ENCODE measurements at regions not wholly inside any gene's neighbourhood (a gene's known extent, or its start where the extent isn't known, plus 50 kb on each side); places are given as distances from the start of the nearest gene placed in this dataset.
A peak's percentile ranks its signal among the peaks of the same experiment; 100 is the strongest.

DNA sequence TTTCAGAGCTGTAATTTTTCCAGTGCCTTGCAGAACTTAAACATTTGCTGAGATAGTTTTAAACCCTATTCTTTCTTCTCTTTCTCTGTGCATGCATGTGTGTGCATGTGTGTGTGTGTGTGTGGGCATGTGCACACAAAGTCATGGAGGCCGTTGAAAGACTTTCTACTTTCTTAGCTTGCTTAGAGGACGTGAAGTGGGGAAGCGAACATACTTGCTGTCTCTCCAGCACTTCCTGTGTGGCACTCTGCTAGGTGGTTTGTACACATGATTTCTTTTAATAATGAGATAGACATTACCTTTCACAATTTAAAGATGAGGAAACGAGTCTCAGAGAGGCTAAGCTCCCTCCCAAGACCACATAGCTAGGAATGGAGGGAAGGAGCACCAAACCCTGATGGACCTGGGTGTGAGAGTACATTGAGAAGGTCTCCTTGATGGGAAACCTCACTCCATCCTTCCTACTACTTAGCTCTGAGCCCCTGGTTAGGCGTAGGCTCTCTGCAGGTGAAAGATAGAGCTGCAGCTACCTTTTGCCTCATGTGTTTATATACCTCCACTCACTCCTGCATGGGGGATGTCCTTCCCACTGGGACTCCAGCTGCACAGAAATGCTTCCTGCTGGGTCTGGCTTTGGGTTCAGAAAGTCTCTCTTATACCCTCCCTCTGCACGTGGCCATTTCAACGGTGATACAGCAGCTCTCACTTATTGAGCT lies 101.9 kb upstream of the USP24 start:
- no peaks in the 10 kb centered on the region for H3K79me2 ChIP-seq (ENCODE audit: control insufficient read depth, insufficient read depth, low read length, poor library complexity)
- no peak overlapping the region for H3K18ac ChIP-seq (ENCODE audit: low read length)
- no peaks in the 10 kb centered on the region for H3K36me3 ChIP-seq (ENCODE audit: control insufficient read depth in 1 of 2, insufficient read depth in 2 of 2, low read length in 2 of 2)
- H3K23ac ChIP-seq (ENCODE audit: low read length), result no peak overlapping the region
- H3K79me1 ChIP-seq (ENCODE audit: low read length), result no peaks in the 10 kb centered on the region
- DNase-seq, result no peak
- H3K9ac ChIP-seq (ENCODE audit: low read length), result no peak overlapping the region
- no peak overlapping the region for H3K14ac ChIP-seq (ENCODE audit: low read length)
- H3K4me2 ChIP-seq (ENCODE audit: low read length), result no peak overlapping the region
- H2BK120ac ChIP-seq (ENCODE audit: insufficient read depth, low read length, poor library complexity), result no peak overlapping the region
- no peak overlapping the region for H2BK5ac ChIP-seq (ENCODE audit: low read depth, low read length, poor library complexity)
- no CpG with 5 or more reads among the region's 7 CpGs for WGBS (ENCODE audit: extremely low coverage, insufficient coverage, insufficient read length)
- H3K27ac ChIP-seq (ENCODE audit: low read depth, low read length), result no peak overlapping the region
- H3K4me3 ChIP-seq (ENCODE audit: low read depth, low read length), result no peak overlapping the region
- no peak overlapping the region for H2AFZ ChIP-seq (ENCODE audit: insufficient read depth, low read length, poor library complexity)
- H2AK5ac ChIP-seq (ENCODE audit: low read length), result no peak overlapping the region
- no peak overlapping the region for H4K12ac ChIP-seq (ENCODE audit: low read depth, low read length)
- H3K4ac ChIP-seq (ENCODE audit: low read depth, low read length), result no peak overlapping the region
- no peaks in the 10 kb centered on the region for H3K9me3 ChIP-seq (ENCODE audit: insufficient read depth, low read depth, low read length)
- H2BK12ac ChIP-seq (ENCODE audit: low read length), result no peak overlapping the region
- no peak overlapping the region for H4K91ac ChIP-seq (ENCODE audit: low read depth, low read length)
- no peaks in the 10 kb centered on the region for H3K4me1 ChIP-seq (ENCODE audit: control insufficient read depth in 1 of 2, insufficient read depth in 2 of 2, low read length in 2 of 2)
- no peak overlapping the region for H4K8ac ChIP-seq (ENCODE audit: low read depth, low read length)
- no peaks in the 10 kb centered on the region for H3K27me3 ChIP-seq (ENCODE audit: insufficient read depth, low read length)

- no CpG with 5 or more reads among the region's 4 CpGs for WGBS (ENCODE audit: extremely low coverage, insufficient coverage, insufficient read length)
These were observed 101.3 kb upstream of the USP24 start for GRCh38 chr1:55316502-55316901.

DNA sequence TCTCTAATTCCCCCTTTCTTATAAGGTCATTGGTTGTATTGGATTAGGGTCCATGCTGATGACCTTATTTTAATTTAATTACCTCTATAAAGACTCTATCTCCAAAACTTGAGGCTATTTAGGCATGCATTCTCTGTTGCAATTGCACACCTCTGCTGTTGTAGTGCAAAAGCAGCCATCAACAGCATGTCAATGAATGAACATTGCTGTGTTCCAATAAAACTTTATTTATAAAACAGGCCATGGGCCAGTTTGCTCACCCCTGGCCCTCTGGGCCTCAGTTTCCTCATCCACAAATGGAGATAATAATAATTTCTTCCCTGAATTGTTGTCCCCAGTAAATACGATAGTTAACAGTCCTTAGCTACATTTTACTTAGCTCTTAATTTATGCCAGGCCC lies 100.4 kb upstream of the USP24 start:
- H3K18ac ChIP-seq (ENCODE audit: low read length), result no peak overlapping the region
- no peak overlapping the region for H4K91ac ChIP-seq (ENCODE audit: low read depth, low read length)
- no peak overlapping the region for H2BK5ac ChIP-seq (ENCODE audit: low read depth, low read length, poor library complexity)
- H3K4me3 ChIP-seq (ENCODE audit: low read depth, low read length), result no peak overlapping the region
- H3K79me1 ChIP-seq (ENCODE audit: low read length), result no peaks in the 10 kb centered on the region
- no peak for DNase-seq
- no peak overlapping the region for H3K9ac ChIP-seq (ENCODE audit: low read length)
- no peak overlapping the region for H3K23ac ChIP-seq (ENCODE audit: low read length)
- H3K36me3 ChIP-seq (ENCODE audit: control insufficient read depth in 1 of 2, insufficient read depth in 2 of 2, low read length in 2 of 2), result no peaks in the 10 kb centered on the region
- H3K27me3 ChIP-seq (ENCODE audit: insufficient read depth, low read length), result no peaks in the 10 kb centered on the region
- peaks cover 0 to 4% of the 10 kb centered on the region in 2 experiments for H3K4me1 ChIP-seq (ENCODE audit: control insufficient read depth in 1 of 2, insufficient read depth in 2 of 2, low read length in 2 of 2)
- H2BK120ac ChIP-seq (ENCODE audit: insufficient read depth, low read length, poor library complexity), result no peak overlapping the region
- no peak overlapping the region for H3K4me2 ChIP-seq (ENCODE audit: low read length)
- no peak overlapping the region for H3K27ac ChIP-seq (ENCODE audit: low read depth, low read length)
- WGBS (ENCODE audit: extremely low coverage, insufficient coverage, insufficient read length), result no CpG with 5 or more reads among the region's 1 CpG
- H3K4ac ChIP-seq (ENCODE audit: low read depth, low read length), result no peak overlapping the region
- H2BK12ac ChIP-seq (ENCODE audit: low read length), result no peak overlapping the region
- H2AK5ac ChIP-seq (ENCODE audit: low read length), result no peak overlapping the region
- H4K8ac ChIP-seq (ENCODE audit: low read depth, low read length), result no peak overlapping the region
- no peak overlapping the region for H2AFZ ChIP-seq (ENCODE audit: insufficient read depth, low read length, poor library complexity)
- no peak overlapping the region for H4K12ac ChIP-seq (ENCODE audit: low read depth, low read length)
- no peaks in the 10 kb centered on the region for H3K79me2 ChIP-seq (ENCODE audit: control insufficient read depth, insufficient read depth, low read length, poor library complexity)
- H3K9me3 ChIP-seq (ENCODE audit: insufficient read depth, low read depth, low read length), result no peaks in the 10 kb centered on the region
- H3K14ac ChIP-seq (ENCODE audit: low read length), result no peak overlapping the region

More at GRCh38 chr1:55316502-55316901, 101.3 kb upstream of the USP24 start:
- H3K9me3 ChIP-seq (ENCODE audit: insufficient read depth, low read depth, low read length), result no peaks in the 10 kb centered on the region
- H3K4me2 ChIP-seq (ENCODE audit: low read length), result no peak overlapping the region
- no peak overlapping the region for H2BK120ac ChIP-seq (ENCODE audit: insufficient read depth, low read length, poor library complexity)
- no peak overlapping the region for H2BK5ac ChIP-seq (ENCODE audit: low read depth, low read length, poor library complexity)
- no peak overlapping the region for H4K8ac ChIP-seq (ENCODE audit: low read depth, low read length)
- no peaks in the 10 kb centered on the region for H3K79me2 ChIP-seq (ENCODE audit: control insufficient read depth, insufficient read depth, low read length, poor library complexity)
- no peak overlapping the region for H3K27ac ChIP-seq (ENCODE audit: low read depth, low read length)
- H3K18ac ChIP-seq (ENCODE audit: low read length), result no peak overlapping the region
- H3K4ac ChIP-seq (ENCODE audit: low read depth, low read length), result no peak overlapping the region
- no peak overlapping the region for H3K4me3 ChIP-seq (ENCODE audit: low read depth, low read length)
- no peaks in the 10 kb centered on the region for H3K4me1 ChIP-seq (ENCODE audit: control insufficient read depth in 1 of 2, insufficient read depth in 2 of 2, low read length in 2 of 2)
- no peak overlapping the region for H4K12ac ChIP-seq (ENCODE audit: low read depth, low read length)
- no peaks in the 10 kb centered on the region for H3K79me1 ChIP-seq (ENCODE audit: low read length)
- H2AFZ ChIP-seq (ENCODE audit: insufficient read depth, low read length, poor library complexity), result no peak overlapping the region
- H3K9ac ChIP-seq (ENCODE audit: low read length), result no peak overlapping the region
- no peak overlapping the region for H2AK5ac ChIP-seq (ENCODE audit: low read length)
- H3K36me3 ChIP-seq (ENCODE audit: control insufficient read depth in 1 of 2, insufficient read depth in 2 of 2, low read length in 2 of 2), result no peaks in the 10 kb centered on the region
- H3K14ac ChIP-seq (ENCODE audit: low read length), result no peak overlapping the region
- DNase-seq, result no peak
- H3K27me3 ChIP-seq (ENCODE audit: insufficient read depth, low read length), result no peaks in the 10 kb centered on the region
- no peak overlapping the region for H2BK12ac ChIP-seq (ENCODE audit: low read length)
- H3K23ac ChIP-seq (ENCODE audit: low read length), result no peak overlapping the region
- H4K91ac ChIP-seq (ENCODE audit: low read depth, low read length), result no peak overlapping the region

DNA sequence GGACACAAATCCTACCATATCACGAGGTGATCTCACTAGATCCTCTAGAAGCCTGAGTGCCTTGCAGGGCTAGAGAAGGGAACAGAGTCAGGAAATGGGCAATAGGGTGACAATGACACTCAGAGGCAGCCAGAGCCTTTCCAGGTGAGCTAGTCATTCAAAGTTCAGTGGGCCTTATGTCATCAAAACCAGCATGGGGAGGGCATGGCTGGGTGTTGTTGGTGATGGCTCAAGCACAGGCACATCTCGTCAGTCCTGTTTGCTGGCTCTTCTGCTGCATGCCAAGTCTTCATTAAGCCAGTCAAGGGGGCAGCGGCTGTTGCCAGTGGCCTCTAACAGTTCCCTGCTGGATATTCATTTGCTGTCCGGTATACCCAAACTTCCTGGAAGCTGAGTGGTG lies 99.6 kb upstream of the USP24 start:
- no peak overlapping the region for H2AFZ ChIP-seq (ENCODE audit: insufficient read depth, low read length, poor library complexity)
- peaks cover 1% of the 10 kb centered on the region for H3K9me3 ChIP-seq (ENCODE audit: insufficient read depth, low read depth, low read length)
- peak in 1 of 2 donors; percentile 52 for DNase-seq
- no peak overlapping the region for H2BK5ac ChIP-seq (ENCODE audit: low read depth, low read length, poor library complexity)
- H4K8ac ChIP-seq (ENCODE audit: low read depth, low read length), result no peak overlapping the region
- no peak overlapping the region for H3K4ac ChIP-seq (ENCODE audit: low read depth, low read length)
- H3K4me3 ChIP-seq (ENCODE audit: low read depth, low read length), result no peak overlapping the region
- no peak overlapping the region for H4K12ac ChIP-seq (ENCODE audit: low read depth, low read length)
- H3K27ac ChIP-seq (ENCODE audit: low read depth, low read length), result no peak overlapping the region
- no peak overlapping the region for H3K18ac ChIP-seq (ENCODE audit: low read length)
- no peak overlapping the region for H2AK5ac ChIP-seq (ENCODE audit: low read length)
- peaks cover 6 to 10% of the 10 kb centered on the region in 2 experiments for H3K4me1 ChIP-seq (ENCODE audit: control insufficient read depth in 1 of 2, insufficient read depth in 2 of 2, low read length in 2 of 2)
- H3K4me2 ChIP-seq (ENCODE audit: low read length), result no peak overlapping the region
- H3K9ac ChIP-seq (ENCODE audit: low read length), result no peak overlapping the region
- H3K79me1 ChIP-seq (ENCODE audit: low read length), result no peaks in the 10 kb centered on the region
- H3K23ac ChIP-seq (ENCODE audit: low read length), result no peak overlapping the region
- no peaks in the 10 kb centered on the region for H3K27me3 ChIP-seq (ENCODE audit: insufficient read depth, low read length)
- H3K36me3 ChIP-seq (ENCODE audit: control insufficient read depth in 1 of 2, insufficient read depth in 2 of 2, low read length in 2 of 2), result no peaks in the 10 kb centered on the region
- H3K14ac ChIP-seq (ENCODE audit: low read length), result no peak overlapping the region
- no peaks in the 10 kb centered on the region for H3K79me2 ChIP-seq (ENCODE audit: control insufficient read depth, insufficient read depth, low read length, poor library complexity)
- H2BK120ac ChIP-seq (ENCODE audit: insufficient read depth, low read length, poor library complexity), result no peak overlapping the region
- no CpG with 5 or more reads among the region's 4 CpGs for WGBS (ENCODE audit: extremely low coverage, insufficient coverage, insufficient read length)
- no peak overlapping the region for H2BK12ac ChIP-seq (ENCODE audit: low read length)
- H4K91ac ChIP-seq (ENCODE audit: low read depth, low read length), result no peak overlapping the region

All from trophoblast cell (in vitro differentiated cells and primary cell).